Stomach (tissue), 8 donors: ENCODE measurements at regions not wholly inside any gene's neighbourhood (a gene's known extent, or its start where the extent isn't known, plus 50 kb on each side); places are given as distances from the start of the nearest gene placed in this dataset.

Experiments
- DNase-seq, 2 donors: peaks; one replicate each; pipeline versions ENCODE4 v3.0.0 to v3.0.0-alpha.2; 2013 to 2019
- H3K27ac ChIP-seq, 5 donors: fragments of 200-600 bp in 4 of 5; sonication (generic) in 4 of 5; one replicate each; pipeline ENCODE4 v1.5.1; 2013 to 2019; ENCODE audit warnings: mild to moderate bottlenecking in 1 of 5, moderate library complexity in 1 of 5
- H3K27me3 ChIP-seq, 3 donors: fragments of 200-600 bp; sonication (generic); one replicate each; pipeline ENCODE4 v1.5.1; 2017 to 2019; ENCODE audit warnings: mixed run types in 1 of 3
- H3K36me3 ChIP-seq, 4 donors: fragments of 200-600 bp; sonication (generic); 1 replicate in 3 of 4; 2 replicates in 1 of 4; pipeline ENCODE4 v1.5.1; 2016 to 2019
- H3K4me1 ChIP-seq, 4 donors: fragments of 200-600 bp; sonication (generic); one replicate each; pipeline ENCODE4 v1.5.1; 2016 to 2019
- H3K4me3 ChIP-seq, 4 donors: fragments of 200-600 bp; sonication (generic) in 3 of 4; one replicate each; pipeline ENCODE4 v1.5.1; 2016 to 2019; ENCODE audit warnings: mild to moderate bottlenecking in 1 of 4
- H3K9me3 ChIP-seq, 4 donors: fragments of 200-600 bp; sonication (generic); one replicate each; pipeline ENCODE4 v1.5.1; 2016 to 2019
- CTCF ChIP-seq, 7 experiments: fragments of 450-650 bp in 4 of 7; fragments of 200-600 bp in 3 of 7; sonication (generic) in 3 of 7; IDR thresholded peaks; one replicate each; pipeline ENCODE4 v1.5.1; 2016 to 2019; ENCODE audit warnings: antibody characterized with exemption in 7 of 7, control low read depth in 2 of 7, mild to moderate bottlenecking in 1 of 7
- EP300 ChIP-seq: sonication (generic); formaldehyde crosslinking; IDR thresholded peaks from one replicate; pipeline ENCODE4 v1.6.1; 2017; ENCODE audit warnings: antibody characterized with exemption
- POLR2A ChIP-seq, 4 donors: fragments of 450-650 bp; IDR thresholded peaks; one replicate each; pipeline ENCODE4 v1.6.1; 2016; ENCODE audit warnings: antibody characterized with exemption in 4 of 4, control low read depth in 2 of 4, mild to moderate bottlenecking in 1 of 4, moderate library complexity in 1 of 4
- POLR2AphosphoS5 ChIP-seq, 3 donors: sonication (generic); formaldehyde crosslinking; IDR thresholded peaks; one replicate each; pipeline ENCODE4 v1.6.1; 2016; ENCODE audit warnings: antibody characterized with exemption in 3 of 3
- WGBS, 5 donors: extraction: QIAGEN DNeasy Blood & Tissue Kit in 3 of 5; methylation state at CpG; one replicate each; pipeline versions ENCODE4 v1.1.5 to v1.1.7; 2013 to 2018; 5-methylcytosine and 5-hydroxymethylcytosine counted together
- intact Hi-C: fragments of 100-400 bp; cut with DNase I; formaldehyde crosslinking; loops from one replicate; pipeline ENCODE4 v1.15.1; 2023; ENCODE audit warnings: low total_unique reads
- donor health status: healthy with polysubstance abuse.
- donor health status: Bipolar disorder and iron deficiency.
- donor health status: healthy.

- Histone ChIP-seq H3K36me3 (no peaks in the 10 kb centered on the region), H3K27me3 (no peaks in the 10 kb centered on the region), H3K4me3 (no peak overlapping the region), H3K4me1 (no peaks in the 10 kb centered on the region), H3K9me3 (no peaks in the 10 kb centered on the region), H3K27ac (no peak overlapping the region)
- intact Hi-C loops = no loop called here
- DNase-seq = no peak
- WGBS, 5 donors = 38 to 53% (median 50%) methylated on average over 1 of the region's 1 CpG
- TF ChIP-seq CTCF (IDR thresholded peaks at IDR 0.05) (no peak), POLR2AphosphoS5 (IDR thresholded peaks at IDR 0.05) (no peak), EP300 (no peak), POLR2A (IDR thresholded peaks at IDR 0.05) (no peak)
These were observed 836.1 kb downstream of the CBLN2 start for GRCh38 chr18:71707985-71708500.

GRCh38 chr18:71707400-71707799, 836.7 kb downstream of the CBLN2 start:
- no peak overlapping the region for H3K4me3 ChIP-seq
- H3K27me3 ChIP-seq = no peaks in the 10 kb centered on the region
- 29 to 69% (median 65%) methylated on average over 1 of the region's 1 CpG for WGBS, 5 donors
- TF ChIP-seq EP300 = no peak
- no peak for TF ChIP-seq CTCF (IDR thresholded peaks at IDR 0.05)
- TF ChIP-seq POLR2A (IDR thresholded peaks at IDR 0.05) = no peak
- TF ChIP-seq POLR2AphosphoS5 (IDR thresholded peaks at IDR 0.05) = no peak
- H3K36me3 ChIP-seq = no peaks in the 10 kb centered on the region
- no peak overlapping the region for H3K27ac ChIP-seq
- no peaks in the 10 kb centered on the region for H3K4me1 ChIP-seq
- intact Hi-C loops = no loop called here
- no peak for DNase-seq
- no peaks in the 10 kb centered on the region for H3K9me3 ChIP-seq

GRCh38 chr18:71689416-71690160, 854.6 kb downstream of the CBLN2 start:
- TF ChIP-seq CTCF (IDR thresholded peaks at IDR 0.05) (no peak), POLR2A (IDR thresholded peaks at IDR 0.05) (no peak), POLR2AphosphoS5 (IDR thresholded peaks at IDR 0.05) (no peak), EP300 (no peak)
- Histone ChIP-seq H3K9me3 (peaks cover 0 to 2% (median 0%) of the 10 kb centered on the region in 4 donors), H3K36me3 (no peaks in the 10 kb centered on the region), H3K27ac (no peak overlapping the region), H3K27me3 (no peaks in the 10 kb centered on the region), H3K4me3 (no peak overlapping the region), H3K4me1 (no peaks in the 10 kb centered on the region)
- 39 to 62% (median 53%) methylated on average over 2 of the region's 2 CpGs for WGBS, 5 donors
- intact Hi-C loops = no loop called here
- no peak for DNase-seq

GRCh38 chr18:71682591-71682990, 861.6 kb downstream of the CBLN2 start:
- Histone ChIP-seq H3K27ac (no peak overlapping the region), H3K4me3 (no peak overlapping the region), H3K9me3 (peaks cover 0 to 31% (median 7%) of the 10 kb centered on the region in 4 donors), H3K27me3 (no peaks in the 10 kb centered on the region), H3K4me1 (no peaks in the 10 kb centered on the region), H3K36me3 (no peaks in the 10 kb centered on the region)
- no peak for DNase-seq
- intact Hi-C loops = no loop called here
- TF ChIP-seq POLR2AphosphoS5 (IDR thresholded peaks at IDR 0.05) (no peak), CTCF (IDR thresholded peaks at IDR 0.05) (no peak), EP300 (no peak), POLR2A (IDR thresholded peaks at IDR 0.05) (no peak)
- WGBS, 5 donors = 37 to 56% (median 53%) methylated on average over 5 of the region's 5 CpGs
